Non-pigmented ciliary epithelial cell (primary cell): ENCODE measurements at regions not wholly inside any gene's neighbourhood (a gene's known extent, or its start where the extent isn't known, plus 50 kb on each side); places are given as distances from the start of the nearest gene placed in this dataset.
"Not testable (repeated sequence)": the region's sequence is repeated elsewhere in the genome, so short reads cannot be mapped to it uniquely, and the experiment has no call there.

Experiments
- DNase-seq: peaks from one replicate; pipeline ENCODE4 v3.0.0-alpha.2; 2010; ENCODE audit warnings: low read depth

DNA sequence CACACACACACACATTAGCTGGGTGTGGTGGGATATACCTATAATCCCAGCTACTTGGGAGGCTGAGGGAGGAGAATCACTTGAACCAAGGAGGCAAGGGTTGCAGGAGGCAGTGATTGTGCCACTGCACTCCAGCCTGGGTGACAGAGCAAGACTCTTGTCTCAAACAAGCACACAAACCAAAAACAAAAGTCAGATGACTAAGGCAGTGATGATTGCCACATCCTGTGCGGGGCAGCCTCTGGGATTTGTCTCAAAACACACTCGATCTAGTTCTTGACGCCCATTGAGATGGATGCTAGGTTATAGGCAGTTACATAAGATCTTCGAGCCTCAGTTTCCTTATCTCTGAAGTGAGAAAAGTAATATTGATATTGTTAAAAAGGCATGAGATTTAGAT, 57.8 kb upstream of the NBPF8 start:
- DNase-seq: not testable (repeated sequence)

- DNase-seq: not testable (repeated sequence)
These were observed 58.7 kb upstream of the NBPF8 start for GRCh38 chr1:120356170-120356569.

DNA sequence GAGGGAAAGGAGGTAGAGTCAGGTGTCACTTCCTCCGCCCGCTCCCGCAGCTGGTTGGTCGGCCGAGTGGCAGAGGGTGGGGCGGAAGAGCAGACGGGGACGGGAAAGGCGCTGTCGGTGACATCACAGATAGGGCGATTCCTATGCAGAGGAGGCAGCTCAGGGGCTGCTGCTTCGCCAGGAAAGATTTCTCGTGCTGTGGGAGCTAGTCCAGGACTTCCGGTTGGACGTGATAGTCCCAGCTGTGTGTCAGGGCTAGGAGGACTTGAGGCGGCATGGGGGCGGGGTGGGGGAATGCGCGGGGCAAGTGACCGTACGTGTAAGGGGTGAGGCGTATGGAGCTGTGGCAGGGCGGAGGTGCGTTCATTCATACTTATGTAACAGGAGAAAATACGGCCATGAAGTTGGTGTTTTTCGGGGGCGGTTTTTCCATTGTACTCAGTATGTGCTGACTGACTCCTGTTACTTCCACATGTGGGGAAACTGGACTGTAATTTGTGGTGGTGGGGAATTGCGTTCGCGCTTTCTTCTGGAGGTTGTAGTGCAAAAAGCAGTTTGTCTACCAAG, 60.1 kb upstream of the NBPF8 start:
- DNase-seq: peak; percentile 8

DNA sequence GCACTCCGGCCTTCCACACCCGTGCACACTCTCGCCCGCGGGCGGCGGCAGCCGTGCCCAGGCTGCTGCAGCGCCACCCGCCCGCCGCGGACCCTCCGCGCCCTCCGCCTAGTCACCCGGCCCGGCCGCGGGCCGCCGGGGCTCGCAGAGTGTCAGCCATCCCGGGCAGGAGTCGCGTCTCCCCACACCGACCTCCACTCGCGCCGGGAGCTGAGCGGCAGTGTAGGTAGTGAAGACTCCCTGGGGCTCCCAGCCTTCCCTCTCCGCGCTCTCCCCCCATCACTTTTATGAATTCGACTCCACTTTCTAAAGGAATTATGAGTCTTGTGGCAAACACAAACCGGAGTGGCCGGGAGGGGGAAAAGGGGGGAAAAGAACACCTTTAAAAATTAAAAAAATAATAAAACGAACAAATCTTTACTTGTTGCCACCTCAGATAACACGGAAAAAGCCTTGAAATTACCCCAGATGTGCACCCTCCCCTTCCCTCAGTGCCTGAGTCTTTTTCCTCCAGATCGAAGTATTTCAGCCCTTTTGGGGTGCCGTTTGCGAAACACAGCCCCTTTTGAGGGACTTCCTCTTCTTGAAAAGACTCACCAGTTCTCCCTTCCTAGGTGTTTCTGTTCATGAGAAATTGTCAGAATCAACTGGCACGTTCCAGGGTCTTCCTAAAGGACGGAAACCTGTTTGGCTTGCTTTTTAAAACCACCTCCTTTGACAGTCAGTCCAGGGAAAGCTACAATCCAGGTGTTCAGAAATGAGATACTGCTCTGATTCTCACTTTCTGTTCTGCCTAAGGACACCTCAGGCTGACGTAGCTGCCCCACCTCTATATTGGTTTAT, 72.4 kb upstream of the NBPF8 start:
- DNase-seq: not testable (repeated sequence)

DNA sequence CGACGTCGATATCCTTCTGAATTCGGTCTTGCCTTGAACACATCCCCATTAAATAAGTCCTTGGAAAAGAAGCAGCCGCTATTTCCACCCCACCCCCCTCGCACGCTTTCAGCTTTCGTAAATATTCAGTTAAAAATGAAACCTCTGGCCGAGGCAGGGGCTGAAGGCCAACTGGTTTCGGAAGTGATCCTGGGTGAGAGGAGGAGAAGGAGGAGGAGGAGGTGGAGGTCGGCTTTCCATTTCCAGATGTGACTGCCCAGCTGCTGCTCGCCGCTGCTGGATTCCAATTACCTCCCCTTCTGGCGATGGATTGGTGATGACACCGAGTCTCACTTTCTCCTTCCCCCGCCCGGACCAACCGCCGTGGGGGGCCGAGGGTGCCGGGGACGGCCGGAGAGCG, 73.1 kb upstream of the NBPF8 start:
- not testable (repeated sequence) for DNase-seq

DNA sequence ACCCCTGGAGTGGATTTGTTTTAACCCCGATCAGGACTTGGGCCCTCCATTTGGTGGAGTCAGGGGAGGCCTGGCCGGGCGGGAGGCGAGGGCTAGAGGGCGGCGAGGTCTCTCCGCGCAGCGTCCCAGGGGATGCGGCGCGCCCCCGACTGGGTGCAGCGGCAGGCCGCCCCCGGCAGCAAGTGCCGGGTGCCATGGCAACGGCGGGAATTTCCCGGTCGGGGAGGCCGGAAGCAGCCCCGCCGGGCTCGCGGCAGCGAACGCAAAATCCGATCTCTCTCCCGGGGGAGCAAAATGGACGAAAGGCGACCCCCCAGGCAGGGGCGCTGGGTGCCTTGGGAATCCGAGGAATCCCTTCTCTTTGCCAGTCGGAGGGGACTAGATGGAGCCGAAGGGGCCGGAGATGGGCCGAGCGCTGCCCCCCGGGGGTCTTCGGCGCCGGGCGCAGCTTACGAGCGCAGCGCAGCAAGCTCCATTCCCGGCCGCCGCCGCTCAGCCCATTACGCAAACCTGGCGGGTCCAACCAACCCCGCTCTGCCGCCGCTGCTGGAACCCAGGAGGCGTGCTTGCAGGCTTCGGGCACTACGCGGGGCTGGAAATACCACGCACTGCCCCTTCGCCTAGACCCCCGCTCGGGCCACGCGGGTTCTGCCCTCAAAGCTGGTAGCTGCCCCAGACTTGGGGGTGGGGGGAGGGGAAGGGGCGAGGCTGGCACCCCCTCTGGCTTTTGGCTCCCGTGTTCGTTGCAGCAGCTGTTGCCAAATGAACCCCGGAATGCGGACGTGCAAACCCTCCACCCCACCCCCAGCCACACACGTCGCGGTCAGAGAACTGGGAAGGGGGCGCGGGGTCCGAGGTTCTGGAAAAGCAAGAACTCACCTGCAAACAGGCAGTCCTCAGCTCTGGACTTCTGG, 73.7 kb upstream of the NBPF8 start:
- DNase-seq: not testable (repeated sequence)

- not testable (repeated sequence) for DNase-seq
These were observed 99.1 kb upstream of the NBPF8 start for GRCh38 chr1:120315738-120316137.

- DNase-seq: not testable (repeated sequence)
These were observed 102.9 kb upstream of the NBPF8 start for GRCh38 chr1:120311930-120312329.

DNA sequence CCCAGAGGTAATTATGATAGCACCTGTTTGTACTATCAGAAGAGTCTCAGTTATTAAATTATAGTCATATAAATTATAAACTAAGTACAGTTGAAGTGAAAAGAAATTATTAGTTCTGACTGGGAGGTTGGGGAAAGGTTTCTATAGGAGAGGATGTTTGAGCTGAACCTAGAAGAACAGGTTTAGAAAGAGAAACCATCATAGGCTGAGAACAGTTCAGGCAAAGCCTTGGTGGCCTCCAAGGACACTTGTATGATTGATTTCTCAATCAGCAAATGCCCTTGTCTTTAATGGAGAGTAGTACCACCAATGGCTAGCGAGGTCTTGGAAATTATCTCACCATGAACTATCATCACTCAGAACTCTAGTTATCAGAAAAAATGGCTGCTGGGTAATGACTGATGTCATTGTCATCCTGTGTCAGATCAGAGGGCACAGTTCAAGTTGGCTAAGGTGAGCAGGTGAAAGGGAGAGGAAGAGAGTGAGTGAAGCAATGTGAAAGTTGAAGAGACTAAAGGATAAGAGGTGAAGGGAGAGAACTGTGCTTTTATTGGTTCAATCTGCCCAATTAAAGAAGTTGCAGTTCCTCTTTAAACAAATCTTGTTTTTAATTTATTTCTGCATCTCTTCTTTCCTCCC, 105.8 kb upstream of the NBPF8 start:
- not testable (repeated sequence) for DNase-seq

DNA sequence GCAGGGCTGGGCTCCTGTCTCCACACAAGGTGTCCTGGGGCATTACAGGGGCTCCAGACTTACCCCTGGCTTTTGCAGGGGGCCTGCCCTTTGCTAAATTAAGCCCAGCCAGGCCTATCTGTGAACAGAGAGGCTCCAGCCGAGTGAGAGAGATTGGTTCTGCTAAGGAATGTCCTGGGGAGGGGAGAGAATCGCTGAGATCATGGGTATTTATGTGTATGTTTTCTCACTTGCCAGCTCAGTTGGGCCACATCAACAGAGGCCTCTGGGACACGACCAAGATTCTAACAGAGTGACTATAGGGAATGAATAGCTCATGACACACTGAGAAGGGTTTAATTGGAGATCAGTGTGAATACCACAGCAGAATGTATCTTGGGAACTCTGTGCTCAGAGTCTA, 109.8 kb upstream of the NBPF8 start:
- not testable (repeated sequence) for DNase-seq

GRCh38 chr1:120304341-120304740, 110.5 kb upstream of the NBPF8 start:
- not testable (repeated sequence) for DNase-seq

DNA sequence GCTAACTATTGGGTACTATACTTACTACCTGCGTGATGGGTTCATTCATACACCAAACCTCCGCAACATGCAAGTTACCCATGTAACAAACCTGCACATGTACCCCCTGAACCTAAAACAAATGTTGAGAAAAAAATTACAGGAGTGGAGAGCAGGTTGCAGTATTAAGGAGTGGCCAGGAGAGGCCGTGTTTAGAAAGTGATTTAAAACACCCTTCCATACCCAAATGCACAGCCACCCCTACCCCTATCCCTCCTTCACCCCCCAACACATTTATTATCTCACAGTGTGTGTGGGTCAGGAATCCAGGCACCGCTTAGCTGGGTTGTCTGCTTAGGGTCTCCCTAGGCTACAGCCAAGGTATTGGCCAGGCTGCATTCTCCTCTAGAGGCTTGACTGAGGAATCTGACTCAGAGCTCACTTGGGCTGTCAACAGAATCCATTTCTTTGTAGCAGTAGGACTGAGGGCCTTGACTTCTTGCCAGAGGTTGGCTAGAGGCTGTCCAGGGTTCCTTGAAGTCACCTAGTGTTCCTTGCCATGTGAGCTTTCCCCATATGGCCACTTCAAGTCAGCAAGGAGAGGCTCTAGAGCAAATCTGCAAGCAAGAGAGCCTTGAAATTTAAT, 115.3 kb upstream of the NBPF8 start:
- not testable (repeated sequence) for DNase-seq

- not testable (repeated sequence) for DNase-seq
These were observed 116.3 kb upstream of the NBPF8 start for GRCh38 chr1:120298487-120298886.

- DNase-seq: not testable (repeated sequence)
These were observed 117.4 kb upstream of the NBPF8 start for GRCh38 chr1:120297345-120297953.

DNA sequence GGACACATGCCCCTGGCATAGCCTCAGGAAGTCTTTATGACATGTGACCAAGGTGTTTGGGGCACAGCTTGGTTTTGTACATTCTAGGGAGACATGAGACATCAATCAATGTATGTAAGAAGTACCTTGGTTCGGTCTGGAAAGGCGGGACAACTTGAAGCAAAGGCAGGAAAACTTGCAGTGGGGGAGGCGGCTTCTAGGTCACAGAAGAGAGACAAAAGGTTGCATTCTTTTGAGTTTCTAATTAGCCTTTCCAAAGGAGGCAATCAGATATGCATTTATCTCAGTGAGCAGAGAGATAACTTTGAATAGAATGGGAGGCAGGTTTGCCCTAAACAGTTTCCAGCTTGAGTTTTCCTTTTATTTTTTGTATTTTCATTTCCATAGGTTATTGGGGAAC, 113.8 kb upstream of the SEC22B start:
- not testable (repeated sequence) for DNase-seq

GRCh38 chr1:120289601-120290074, 113.3 kb upstream of the SEC22B start:
- not testable (repeated sequence) for DNase-seq

DNA sequence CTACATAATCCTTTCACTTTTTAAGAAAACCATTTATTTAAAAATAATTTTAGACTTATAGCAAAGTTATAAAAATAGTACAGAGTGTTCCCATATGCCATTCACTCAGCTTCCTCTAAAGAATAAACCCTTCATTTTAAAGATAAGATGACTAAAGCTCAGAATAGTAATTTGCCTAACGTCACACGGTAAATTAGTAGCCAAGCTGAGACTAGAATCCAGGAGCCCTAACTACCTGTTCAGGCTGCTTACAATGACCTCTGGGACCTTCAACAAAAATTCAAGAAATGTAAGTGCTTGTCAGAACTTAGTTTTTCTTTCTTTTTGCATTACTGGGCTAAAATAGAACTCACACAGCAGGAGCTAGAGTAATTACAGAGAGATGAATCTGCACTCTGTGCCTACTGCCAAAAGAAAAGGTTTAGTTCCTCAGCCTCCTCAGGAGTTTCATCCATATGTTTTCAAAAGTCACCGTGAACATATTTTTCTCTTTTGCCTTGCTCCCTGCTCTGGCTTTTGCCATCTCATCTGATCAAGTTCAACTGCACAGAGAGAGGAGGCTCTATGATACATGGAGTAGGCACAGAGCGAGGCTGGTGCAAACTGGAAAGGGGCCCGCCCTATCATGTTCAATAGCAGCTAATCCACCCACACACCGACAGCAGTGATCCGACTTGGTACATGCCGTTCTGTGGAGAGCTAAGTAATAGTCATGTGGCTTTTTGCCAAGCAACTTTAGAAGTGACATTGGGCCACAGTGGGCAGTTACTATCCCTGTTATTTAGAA, 112.7 kb upstream of the SEC22B start:
- DNase-seq: not testable (repeated sequence)

DNA sequence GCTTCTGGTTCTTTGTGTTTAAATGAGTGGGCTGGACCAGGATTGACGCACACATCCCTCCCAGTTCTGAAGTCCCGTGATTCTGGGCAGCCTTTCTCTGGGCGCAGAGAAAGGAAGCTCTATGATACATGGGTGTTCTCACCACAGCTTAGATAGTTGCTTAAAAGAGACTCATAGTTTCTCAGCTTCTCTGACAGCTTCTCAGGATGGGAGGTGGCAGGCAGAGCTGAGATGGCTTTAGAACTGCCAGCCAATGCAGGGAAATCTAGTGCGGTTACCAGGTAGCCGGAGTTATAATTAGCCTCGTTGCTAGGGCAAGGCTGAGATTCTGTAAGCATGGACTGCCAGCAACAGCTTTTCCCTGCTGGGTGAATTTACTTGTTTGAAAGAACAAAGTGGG, 111.8 kb upstream of the SEC22B start:
- DNase-seq: not testable (repeated sequence)

GRCh38 chr1:120282744-120283464, 106.6 kb upstream of the SEC22B start:
- not testable (repeated sequence) for DNase-seq
